Suprapubic skin (tissue), 4 donors: ENCODE measurements at regions not wholly inside any gene's neighbourhood (a gene's known extent, or its start where the extent isn't known, plus 50 kb on each side); places are given as distances from the start of the nearest gene placed in this dataset.

ENCODE experiments used
- CTCF ChIP-seq, 2 donors: fragments of 200-600 bp in 1 of 2; fragments of 450-650 bp in 1 of 2; sonication (generic) in 1 of 2; IDR thresholded peaks; one replicate each; pipeline ENCODE4 v1.5.1; 2016 to 2019; ENCODE audit warnings: antibody characterized with exemption in 2 of 2, mild to moderate bottlenecking in 1 of 2, moderate library complexity in 1 of 2
- POLR2A ChIP-seq, 2 donors: fragments of 450-650 bp; IDR thresholded peaks; one replicate each; pipeline ENCODE4 v1.6.1; 2017; ENCODE audit warnings: antibody characterized with exemption in 2 of 2, mild to moderate bottlenecking in 2 of 2, moderate library complexity in 2 of 2
- POLR2AphosphoS5 ChIP-seq, 3 donors: sonication (generic); formaldehyde crosslinking; IDR thresholded peaks; one replicate each; pipeline ENCODE4 v1.6.1; 2017; ENCODE audit warnings: antibody characterized with exemption in 3 of 3

DNA sequence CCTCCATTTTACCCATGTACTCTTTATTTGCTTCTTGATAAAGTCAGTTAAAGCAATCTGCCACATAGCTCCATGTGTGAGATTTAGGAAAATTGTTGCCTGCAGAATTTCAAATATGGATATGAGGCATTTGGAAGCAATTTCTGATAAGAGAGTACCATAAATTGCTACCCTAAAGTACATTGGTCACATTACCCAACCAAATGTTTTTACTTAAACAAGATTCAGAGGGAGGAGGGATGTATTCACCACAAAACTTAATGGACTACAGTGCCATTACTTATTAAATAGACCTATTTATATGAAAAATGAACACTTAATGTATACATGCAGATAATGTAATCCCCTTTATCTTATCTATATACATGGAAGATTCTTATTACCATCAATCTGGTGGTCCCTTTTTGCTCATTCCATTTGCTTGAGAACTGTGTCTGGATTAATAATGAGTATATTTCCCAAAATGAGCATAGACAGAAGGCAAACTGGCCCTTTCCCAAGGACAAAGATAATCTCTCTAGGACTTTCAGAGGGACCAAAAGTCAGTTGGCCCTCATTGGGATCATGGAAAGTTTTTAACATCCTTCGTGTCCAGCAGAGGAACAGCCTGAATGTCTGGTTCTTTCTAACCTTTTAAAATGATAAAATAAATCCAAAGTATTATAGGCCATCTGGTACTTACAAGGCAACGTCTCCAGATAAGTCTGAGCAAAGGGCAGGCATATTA lies 526.4 kb downstream of the CBLN4 start:
- TF ChIP-seq POLR2A (IDR thresholded peaks at IDR 0.05) (no peak), CTCF (IDR thresholded peaks at IDR 0.05) (no peak), POLR2AphosphoS5 (IDR thresholded peaks at IDR 0.05) (no peak)
